HG03354 (cell line): ENCODE measurements at regions not wholly inside any gene's neighbourhood (a gene's known extent, or its start where the extent isn't known, plus 50 kb on each side); places are given as distances from the start of the nearest gene placed in this dataset.
"Not testable (repeated sequence)": the region's sequence is repeated elsewhere in the genome, so short reads cannot be mapped to it uniquely, and the experiment has no call there.

Source experiments
- ATAC-seq: cut with Tn5 transposase; IDR thresholded peaks from one replicate; pipeline ENCODE4 v1.9.1; 2021; ENCODE audit warnings: mild to moderate bottlenecking; ENCODE audit not compliant: unreplicated experiment, poor library complexity, severe bottlenecking

DNA sequence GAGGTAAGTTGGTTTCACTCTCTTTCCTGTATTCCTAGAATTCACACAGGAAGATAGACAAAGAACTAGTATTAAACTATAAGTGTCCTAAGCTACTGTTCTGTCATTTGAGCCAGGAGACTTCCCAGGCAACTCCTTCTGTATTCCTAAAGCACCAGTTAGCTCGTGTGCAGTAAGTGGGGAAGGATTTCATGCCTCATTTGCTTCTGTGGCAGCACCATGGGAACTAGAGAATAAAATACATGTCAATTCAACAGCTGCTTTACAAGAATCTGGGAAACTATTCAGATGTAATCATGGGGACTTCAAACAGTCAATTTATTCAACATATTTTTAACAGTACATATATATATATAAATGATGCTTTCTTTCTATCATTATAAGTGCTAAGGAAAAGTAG, 762.3 kb downstream of the PRELID2 start:
- no peak for ATAC-seq

DNA sequence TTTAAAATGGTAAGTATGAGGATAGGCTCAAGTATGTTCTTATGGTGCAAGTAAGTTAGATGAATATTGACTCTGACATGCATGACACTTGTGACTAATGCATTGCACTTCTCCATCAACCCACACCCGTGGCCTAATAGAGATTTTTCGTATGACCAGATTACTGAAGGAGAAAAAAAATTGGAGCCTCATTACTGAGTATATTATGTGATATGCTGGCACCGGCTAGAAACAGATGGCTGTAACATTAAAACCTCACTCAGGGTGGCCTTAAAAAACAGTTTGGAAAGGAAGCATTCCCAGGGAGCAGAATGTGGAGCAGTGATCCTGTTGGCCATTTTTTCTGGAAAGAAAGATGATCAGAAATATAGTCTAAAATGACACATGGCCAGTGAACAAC, 766.4 kb downstream of the PRELID2 start:
- no peak for ATAC-seq

DNA sequence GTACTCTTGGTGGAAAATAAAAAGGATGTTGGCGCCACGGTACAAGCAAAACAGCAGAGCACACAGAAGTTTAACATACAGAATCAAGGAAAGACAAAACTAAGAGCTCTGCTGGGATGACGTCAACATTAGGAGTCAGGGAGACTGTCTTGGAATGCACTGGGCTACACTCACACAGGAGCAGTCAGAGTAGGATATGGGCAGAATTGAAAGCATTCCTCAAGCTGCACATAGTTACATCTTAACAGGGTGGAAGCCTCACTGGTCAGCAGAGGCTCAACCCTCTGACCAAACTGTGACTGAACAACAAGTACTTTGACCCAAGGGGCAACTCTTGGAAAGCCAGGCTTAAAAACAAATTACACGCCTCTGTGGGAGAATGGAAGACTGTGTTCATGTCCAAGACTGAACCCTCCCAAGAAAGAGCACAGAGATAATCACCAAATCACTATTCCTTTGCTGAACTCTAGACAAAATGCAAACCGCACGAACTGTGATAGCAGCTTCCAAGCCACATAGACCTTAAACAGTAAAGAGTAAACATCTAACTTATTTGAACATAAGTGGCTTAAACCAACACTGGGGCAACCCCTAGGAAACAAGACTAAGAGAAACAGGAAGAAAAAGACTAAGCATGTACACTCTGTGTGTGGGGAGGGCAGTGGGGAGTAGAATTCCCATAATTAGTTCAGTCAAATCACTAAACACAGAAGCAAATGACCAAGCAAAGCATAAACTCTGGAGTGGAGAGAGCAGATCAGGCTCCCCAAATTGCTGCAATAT, 772.7 kb downstream of the PRELID2 start:
- no peak for ATAC-seq

GRCh38 chr5:145056800-145057199, 778.3 kb downstream of the PRELID2 start:
- ATAC-seq, result peak; percentile 96

- ATAC-seq, result no peak
These were observed 785.0 kb downstream of the PRELID2 start for GRCh38 chr5:145050181-145050580.

DNA sequence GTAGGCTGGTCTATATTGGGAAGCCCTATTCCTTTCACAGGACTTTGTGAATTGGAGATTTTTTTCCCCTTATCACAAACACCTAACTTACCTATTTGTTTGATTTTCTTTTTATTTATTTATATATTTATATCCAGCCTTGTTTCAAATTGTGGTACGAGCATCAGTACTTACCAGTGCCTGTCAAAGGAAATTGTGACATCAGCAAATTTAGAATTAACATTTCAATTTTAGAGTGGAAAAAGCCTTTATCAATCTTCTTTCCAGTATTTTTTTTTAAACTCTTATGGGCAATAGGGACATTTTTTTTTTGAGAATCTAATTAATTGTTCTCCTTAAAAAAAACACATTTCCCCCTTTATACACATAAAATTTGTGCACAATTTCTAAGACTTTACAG, 790.2 kb downstream of the PRELID2 start:
- ATAC-seq, result no peak

DNA sequence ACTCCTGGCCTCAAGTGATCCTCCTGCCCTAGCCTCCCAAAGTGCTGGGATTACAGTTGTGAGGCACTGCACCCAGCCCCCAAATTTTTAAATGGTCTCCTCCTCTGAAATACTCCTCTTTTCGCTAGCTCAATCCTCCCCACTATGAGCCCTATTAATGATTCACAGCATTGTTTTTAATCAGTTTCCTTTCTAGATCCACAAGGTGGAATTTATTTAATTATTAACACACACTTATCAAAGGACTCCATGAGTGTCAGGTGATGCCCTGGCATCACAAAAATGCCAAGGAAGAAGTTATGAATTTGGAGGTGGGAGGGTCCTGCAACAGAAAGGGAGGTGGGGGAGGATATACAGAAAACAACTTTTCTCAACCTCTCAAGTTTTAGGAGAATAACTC, 806.5 kb downstream of the PRELID2 start:
- no peak for ATAC-seq

- no peak for ATAC-seq
These were observed 807.9 kb downstream of the PRELID2 start for GRCh38 chr5:145027286-145027685.

GRCh38 chr5:145025775-145026174, 809.4 kb downstream of the PRELID2 start:
- ATAC-seq, result no peak

DNA sequence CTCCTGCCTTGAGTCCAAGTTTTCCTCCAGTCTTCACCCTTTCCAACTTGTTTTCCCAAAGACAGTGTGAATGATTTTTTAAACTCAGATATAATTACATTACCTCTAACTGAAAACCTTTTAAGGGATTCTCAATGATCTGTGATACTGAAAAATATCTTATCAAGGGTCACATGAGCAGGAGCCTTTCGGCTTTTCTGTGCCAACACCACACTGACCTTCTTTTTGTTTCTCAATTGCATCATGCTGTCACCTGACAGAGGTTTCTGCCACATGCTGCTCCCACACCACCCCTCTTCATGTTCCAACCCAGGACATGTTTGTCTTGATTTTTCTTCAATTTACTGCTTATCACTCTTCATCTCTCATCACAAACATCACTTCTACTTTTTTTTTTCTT, 820.0 kb downstream of the PRELID2 start:
- no peak for ATAC-seq

DNA sequence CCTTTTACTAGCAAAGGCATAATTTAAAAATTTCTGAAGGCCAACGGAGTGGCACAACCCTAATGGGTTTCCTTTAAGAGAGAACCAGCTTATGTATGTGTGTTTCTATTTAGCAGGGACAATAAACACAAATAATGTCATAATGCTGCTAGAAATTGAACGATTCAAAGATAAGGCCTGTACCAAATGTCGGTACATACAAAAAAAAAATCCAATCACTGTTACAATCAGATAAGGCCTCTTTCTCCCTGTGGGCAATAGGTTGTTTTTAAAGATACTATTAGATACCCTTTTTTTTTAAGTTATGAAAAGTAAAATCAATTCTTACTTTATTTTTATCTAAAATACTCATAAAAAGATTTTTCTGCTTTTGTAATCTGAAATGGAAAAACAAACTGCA, 821.0 kb downstream of the PRELID2 start:
- ATAC-seq, result no peak

GRCh38 chr5:145010834-145011233, 824.3 kb downstream of the PRELID2 start:
- ATAC-seq, result no peak

GRCh38 chr5:145008876-145009530, 826.1 kb downstream of the PRELID2 start:
- no peak for ATAC-seq

GRCh38 chr5:144994356-144994755, 823.7 kb downstream of the KCTD16 start:
- ATAC-seq, result not testable (repeated sequence)

GRCh38 chr5:144983101-144983500, 812.4 kb downstream of the KCTD16 start:
- ATAC-seq, result no peak

DNA sequence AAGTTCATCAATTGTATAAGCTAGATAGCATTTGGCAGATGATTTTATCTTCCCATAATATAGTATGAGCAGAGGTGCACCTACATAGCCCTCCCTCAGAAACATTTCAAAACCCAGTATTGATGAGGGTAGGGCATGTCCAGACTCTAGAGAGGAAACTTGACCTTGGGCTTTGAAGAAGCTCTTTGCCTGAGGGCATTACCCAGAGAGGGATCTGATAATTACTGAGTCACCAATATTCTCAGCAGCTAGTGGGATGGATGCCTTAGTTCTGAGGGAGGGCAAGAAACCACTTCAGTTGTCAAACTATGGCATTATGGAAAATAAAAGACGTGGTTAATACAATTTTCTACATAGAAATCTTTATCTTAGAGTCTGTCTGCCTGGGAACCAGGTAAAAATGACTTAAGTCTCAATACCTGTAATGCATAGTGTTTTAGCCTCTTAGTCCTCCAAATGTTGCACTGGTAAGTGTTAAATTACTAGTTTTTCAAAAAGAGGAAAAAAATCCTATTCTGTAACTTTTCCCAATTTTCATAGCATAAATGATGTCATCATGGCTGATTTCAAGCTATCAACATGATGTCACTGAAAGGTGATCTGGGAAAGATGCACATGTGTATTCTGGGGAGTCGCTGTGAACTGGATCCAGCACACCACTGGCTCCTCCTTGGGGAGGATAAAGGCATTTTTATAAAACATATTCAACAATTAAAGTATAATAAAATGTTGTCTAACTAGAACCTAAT, 809.0 kb downstream of the KCTD16 start:
- no peak for ATAC-seq

DNA sequence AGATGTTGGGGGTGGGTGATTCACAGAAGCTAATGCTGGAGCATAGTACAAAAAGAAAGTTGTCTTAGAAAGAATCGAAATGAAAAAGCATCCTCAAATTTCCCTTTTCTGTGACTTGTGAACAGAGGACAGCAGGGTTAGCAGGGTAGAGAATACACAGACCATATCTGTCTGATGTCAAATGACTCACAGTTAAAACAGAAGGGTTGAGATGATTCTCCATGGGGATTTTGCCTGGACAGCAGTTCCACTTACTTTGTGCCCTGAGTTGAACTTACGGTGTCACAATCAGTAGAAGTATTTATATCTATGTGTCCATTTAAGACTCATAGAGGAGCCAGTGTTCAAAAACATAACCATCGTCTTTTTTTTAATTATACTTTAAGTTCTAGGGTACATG, 801.6 kb downstream of the KCTD16 start:
- ATAC-seq, result no peak

DNA sequence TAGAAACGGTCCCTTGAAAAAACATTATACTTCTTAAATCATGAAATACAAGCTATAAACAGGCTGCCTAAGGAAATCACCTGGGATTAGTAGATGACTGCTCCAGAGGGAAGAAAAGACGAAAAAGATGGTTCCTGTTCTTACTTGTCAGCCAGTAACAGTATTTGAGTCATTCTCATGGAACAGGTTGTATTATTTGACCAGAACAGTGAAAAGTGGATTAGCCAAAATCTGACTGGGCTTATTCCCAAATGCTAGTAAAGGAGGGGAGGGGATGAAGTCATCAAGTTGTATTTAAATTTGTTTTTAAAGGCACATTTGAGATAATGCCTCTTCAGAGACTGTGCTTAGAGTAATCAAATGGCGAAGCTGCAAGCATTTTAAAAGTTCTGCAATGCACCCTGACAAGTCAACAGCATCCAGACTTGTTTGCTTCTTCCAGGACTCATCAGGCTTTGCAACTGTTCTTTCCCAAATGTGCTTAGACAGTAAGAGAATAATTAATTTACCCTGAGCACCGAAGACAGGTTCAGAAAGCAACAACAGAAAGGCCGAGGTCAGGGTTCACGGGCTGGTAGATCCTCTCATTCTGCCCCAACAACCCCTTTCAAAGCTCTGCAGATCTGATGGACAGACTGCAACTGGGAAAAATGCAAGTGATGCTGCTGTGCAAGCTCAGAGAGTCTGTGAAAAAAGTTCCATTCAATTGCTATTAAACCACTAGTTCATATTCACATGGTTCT, 800.6 kb downstream of the KCTD16 start:
- no peak for ATAC-seq

DNA sequence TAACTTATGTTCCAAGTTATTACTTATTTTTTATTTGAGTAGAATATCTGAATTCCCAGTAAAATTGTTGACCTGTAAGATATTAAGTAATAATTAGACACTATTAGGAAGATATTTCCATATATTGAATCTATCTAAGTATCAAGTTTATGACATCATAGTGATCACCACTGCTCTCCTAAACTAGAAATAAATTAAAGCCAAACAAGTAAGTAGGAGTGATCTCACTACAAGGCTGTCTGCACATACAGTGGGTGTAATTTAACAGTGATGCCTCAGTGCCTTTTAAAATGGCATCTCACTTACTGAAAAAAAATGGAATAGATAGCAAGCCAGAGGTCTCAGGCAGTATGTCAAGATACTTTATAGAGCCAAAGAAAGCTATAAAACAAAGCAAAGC, 789.6 kb downstream of the KCTD16 start:
- ATAC-seq, result no peak

DNA sequence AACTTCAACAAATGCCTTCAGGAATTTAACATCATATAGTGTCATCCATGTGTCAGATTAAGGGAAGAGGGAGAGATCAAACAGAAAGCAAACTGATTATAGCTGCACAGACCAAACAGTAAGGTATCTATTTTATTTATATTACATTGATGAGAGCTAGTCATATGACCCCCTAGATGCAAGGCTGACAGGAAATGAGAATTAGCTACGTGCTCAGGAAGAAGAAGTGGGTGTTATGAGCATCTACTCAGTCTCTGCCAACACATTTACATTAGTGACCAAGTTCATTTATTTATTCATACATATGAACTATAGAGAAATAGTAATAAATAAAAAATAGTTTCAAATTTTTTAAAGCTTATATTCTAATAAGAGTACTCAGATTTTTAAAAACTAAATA, 787.3 kb downstream of the KCTD16 start:
- ATAC-seq, result no peak
